ENCODE measurements at regions not wholly inside any gene's neighbourhood (a gene's known extent, or its start where the extent isn't known, plus 50 kb on each side); places are given as distances from the start of the nearest gene placed in this dataset.
"Not testable (repeated sequence)": the region's sequence is repeated elsewhere in the genome, so short reads cannot be mapped to it uniquely, and the experiment has no call there.

DNA sequence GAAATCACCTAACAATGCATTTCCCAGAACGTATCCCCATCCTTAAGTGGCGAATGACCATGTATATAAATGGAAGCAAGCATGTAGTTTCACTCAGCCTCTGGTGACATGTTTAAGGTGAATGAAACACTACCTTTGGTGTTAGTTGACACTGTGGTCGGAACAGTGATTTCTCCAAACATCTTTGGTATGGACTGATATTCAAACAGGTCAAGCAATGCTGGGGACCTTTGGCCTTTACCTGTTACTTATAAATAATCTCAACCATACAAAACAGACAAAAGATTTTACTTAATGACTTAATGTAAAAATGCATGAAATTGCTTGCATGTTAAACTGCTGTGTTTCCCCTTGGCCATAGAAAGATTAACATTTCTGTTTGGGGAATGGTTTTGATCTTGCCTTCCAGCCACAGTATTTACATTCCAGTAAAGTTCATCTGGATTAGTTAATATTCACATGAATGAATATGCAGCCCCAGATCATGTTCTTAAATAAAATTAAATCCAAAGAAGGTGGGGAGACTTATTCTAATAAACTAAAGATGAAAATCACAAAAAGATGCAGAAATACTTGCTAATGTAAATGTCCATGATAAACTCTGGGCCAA, 74.4 kb upstream of the HES1 start:
- Histone ChIP-seq H3K79me2 (ENCODE audit: insufficient read depth, low read length) (no peaks in the 10 kb centered on the region), H3K4me3 (ENCODE audit: low read depth in 1 of 2, low read length in 2 of 2) (no peak overlapping the region), H3K9ac (ENCODE audit: low read depth, low read length) (no peak overlapping the region), H3K9me3 (ENCODE audit: insufficient read depth, low read length, severe bottlenecking) (no peaks in the 10 kb centered on the region), H3K27ac (ENCODE audit: low read length) (no peak overlapping the region), H4K20me1 (ENCODE audit: insufficient read depth, low read length) (no peaks in the 10 kb centered on the region), H3K4me1 (ENCODE audit: insufficient read depth, low read length) (no peaks in the 10 kb centered on the region), H3K4me2 (ENCODE audit: insufficient read depth, low read length) (no peak overlapping the region), H2AFZ (ENCODE audit: low read depth, low read length) (no peak overlapping the region), H3K27me3 (ENCODE audit: insufficient read depth, low read length, poor library complexity) (peaks cover 9% of the 10 kb centered on the region), H3K36me3 (ENCODE audit: insufficient read depth, low read length) (no peaks in the 10 kb centered on the region)
- DNase-seq, result no peak
- no peak for TF ChIP-seq EZH2 (IDR thresholded peaks at IDR 0.05; ENCODE audit: borderline replicate concordance, low read depth, low read length, severe bottlenecking)
- ATAC-seq (ENCODE audit: insufficient read depth, low read depth), result no peak

DNA sequence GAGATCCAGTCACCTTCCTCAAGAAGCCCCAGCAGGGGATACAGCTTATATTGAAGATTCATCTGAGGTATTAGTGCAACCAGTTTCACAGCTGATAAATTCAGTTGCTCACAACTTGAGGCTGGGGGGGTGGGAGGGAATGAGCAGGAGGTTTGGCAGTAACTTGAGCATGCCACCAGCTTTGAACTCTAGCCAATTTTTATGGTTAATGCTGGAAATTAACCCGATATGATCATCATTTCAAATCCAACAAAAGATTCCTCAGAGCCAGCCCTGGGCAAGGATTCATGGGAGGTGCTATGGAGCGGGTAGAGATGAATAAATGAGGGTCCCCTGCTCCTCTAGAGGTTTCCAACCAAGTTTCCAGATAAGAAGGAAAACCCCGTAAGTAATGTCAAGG, 73.1 kb upstream of the HES1 start:
- Histone ChIP-seq H4K20me1 (ENCODE audit: insufficient read depth, low read length) (no peaks in the 10 kb centered on the region), H3K36me3 (ENCODE audit: insufficient read depth, low read length) (no peaks in the 10 kb centered on the region), H3K4me3 (ENCODE audit: low read depth in 1 of 2, low read length in 2 of 2) (no peak overlapping the region), H3K4me2 (ENCODE audit: insufficient read depth, low read length) (no peak overlapping the region), H3K4me1 (ENCODE audit: insufficient read depth, low read length) (no peaks in the 10 kb centered on the region), H3K9me3 (ENCODE audit: insufficient read depth, low read length, severe bottlenecking) (no peaks in the 10 kb centered on the region), H3K27me3 (ENCODE audit: insufficient read depth, low read length, poor library complexity) (peaks cover 9% of the 10 kb centered on the region), H3K9ac (ENCODE audit: low read depth, low read length) (no peak overlapping the region), H2AFZ (ENCODE audit: low read depth, low read length) (no peak overlapping the region), H3K79me2 (ENCODE audit: insufficient read depth, low read length) (no peaks in the 10 kb centered on the region), H3K27ac (ENCODE audit: low read length) (no peak overlapping the region)
- ATAC-seq (ENCODE audit: insufficient read depth, low read depth), result no peak
- TF ChIP-seq, protein P1, sequence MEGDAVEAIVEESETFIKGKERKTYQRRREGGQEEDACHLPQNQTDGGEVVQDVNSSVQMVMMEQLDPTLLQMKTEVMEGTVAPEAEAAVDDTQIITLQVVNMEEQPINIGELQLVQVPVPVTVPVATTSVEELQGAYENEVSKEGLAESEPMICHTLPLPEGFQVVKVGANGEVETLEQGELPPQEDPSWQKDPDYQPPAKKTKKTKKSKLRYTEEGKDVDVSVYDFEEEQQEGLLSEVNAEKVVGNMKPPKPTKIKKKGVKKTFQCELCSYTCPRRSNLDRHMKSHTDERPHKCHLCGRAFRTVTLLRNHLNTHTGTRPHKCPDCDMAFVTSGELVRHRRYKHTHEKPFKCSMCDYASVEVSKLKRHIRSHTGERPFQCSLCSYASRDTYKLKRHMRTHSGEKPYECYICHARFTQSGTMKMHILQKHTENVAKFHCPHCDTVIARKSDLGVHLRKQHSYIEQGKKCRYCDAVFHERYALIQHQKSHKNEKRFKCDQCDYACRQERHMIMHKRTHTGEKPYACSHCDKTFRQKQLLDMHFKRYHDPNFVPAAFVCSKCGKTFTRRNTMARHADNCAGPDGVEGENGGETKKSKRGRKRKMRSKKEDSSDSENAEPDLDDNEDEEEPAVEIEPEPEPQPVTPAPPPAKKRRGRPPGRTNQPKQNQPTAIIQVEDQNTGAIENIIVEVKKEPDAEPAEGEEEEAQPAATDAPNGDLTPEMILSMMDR (IDR thresholded peaks at IDR 0.05; ENCODE audit: borderline replicate concordance, extremely low read depth, low read length, poor library complexity, severe bottlenecking), result no peak
- TF ChIP-seq EZH2 (IDR thresholded peaks at IDR 0.05; ENCODE audit: borderline replicate concordance, low read depth, low read length, severe bottlenecking), result no peak
- no peak for DNase-seq

DNA sequence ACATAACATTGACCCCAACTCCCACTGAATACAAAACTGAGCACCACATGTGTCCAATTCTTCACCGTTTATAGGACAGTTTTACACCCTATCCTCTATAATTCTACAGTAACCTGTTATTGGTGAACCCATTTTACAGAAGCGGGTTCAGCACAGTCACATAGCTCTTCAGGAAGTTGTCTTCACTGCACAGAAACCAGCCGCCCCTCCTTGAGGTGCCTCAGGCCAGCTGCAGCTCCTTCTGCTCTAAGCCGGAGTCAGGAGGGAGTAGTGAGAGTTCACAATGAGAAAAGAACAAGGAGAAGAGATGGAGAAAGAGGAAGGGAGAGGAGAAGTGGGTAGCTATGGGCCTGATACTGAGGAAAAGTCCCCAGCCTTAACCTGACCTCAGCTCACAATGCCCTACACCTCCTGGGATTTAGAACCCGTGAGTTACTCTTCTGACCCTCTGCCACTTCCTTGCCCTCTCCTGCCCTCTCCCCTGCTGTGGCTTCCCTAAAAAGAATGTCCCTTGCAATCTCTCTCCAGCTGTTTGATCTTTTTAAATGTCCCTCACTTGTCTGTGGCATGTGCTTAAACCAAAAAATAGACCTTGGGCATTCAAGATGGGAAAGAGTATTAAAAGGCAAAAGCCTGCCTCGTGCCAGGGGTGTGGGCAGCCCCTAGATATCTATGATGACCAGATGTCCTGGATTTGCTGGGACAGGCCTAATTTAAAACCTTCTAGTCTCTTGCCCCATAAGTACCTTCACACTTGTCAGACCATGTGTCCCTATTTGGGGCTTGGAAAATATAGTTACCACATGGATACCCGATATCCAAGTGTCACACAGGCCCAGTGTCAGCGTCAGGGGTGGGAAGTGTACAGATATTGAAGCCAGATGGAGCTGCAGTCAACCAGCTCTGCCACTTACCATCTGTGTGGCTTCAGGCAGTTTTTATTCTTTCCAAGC, 71.3 kb upstream of the HES1 start:
- H3K9me3 ChIP-seq (ENCODE audit: insufficient read depth, low read length, severe bottlenecking), result no peaks in the 10 kb centered on the region

DNA sequence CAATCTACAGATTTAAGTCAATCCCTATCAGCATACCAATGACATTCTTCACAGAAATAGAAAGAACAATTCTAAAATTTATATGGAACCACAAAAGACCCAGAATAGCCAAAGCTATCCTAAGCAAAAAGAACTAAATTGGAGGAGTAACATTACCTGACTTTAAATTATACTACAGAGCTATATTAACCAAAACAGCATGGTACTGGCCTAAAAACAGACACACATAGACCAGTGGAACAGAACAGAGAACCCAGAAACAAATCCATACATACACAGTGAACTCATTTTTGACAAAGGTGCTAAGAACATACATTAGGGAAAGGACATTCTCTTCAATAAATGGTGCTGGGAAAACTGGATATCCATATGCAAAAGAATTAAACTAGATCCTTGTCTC, 68.6 kb upstream of the HES1 start:
- H4K20me1 ChIP-seq (ENCODE audit: insufficient read depth, low read length); H3K9me3 ChIP-seq (ENCODE audit: insufficient read depth, low read length, severe bottlenecking); H3K9ac ChIP-seq (ENCODE audit: low read depth, low read length); H3K79me2 ChIP-seq (ENCODE audit: insufficient read depth, low read length); H3K4me2 ChIP-seq (ENCODE audit: insufficient read depth, low read length); H3K27ac ChIP-seq (ENCODE audit: low read length); ATAC-seq (ENCODE audit: insufficient read depth, low read depth); H3K4me3 ChIP-seq (ENCODE audit: low read depth in 1 of 2, low read length in 2 of 2); H2AFZ ChIP-seq (ENCODE audit: low read depth, low read length); DNase-seq; H3K36me3 ChIP-seq (ENCODE audit: insufficient read depth, low read length): not testable (repeated sequence)
- peaks cover 28% of the 10 kb centered on the region for H3K27me3 ChIP-seq (ENCODE audit: insufficient read depth, low read length, poor library complexity)
- H3K4me1 ChIP-seq (ENCODE audit: insufficient read depth, low read length), result peaks cover 17% of the 10 kb centered on the region

More for the DNA sequence above, 71.3 kb upstream of the HES1 start:
- no peaks in the 10 kb centered on the region for H3K4me1 ChIP-seq (ENCODE audit: insufficient read depth, low read length)
- H2AFZ ChIP-seq (ENCODE audit: low read depth, low read length), result no peak overlapping the region
- no peak overlapping the region for H3K4me2 ChIP-seq (ENCODE audit: insufficient read depth, low read length)
- no peaks in the 10 kb centered on the region for H3K79me2 ChIP-seq (ENCODE audit: insufficient read depth, low read length)
- no peak overlapping the region for H3K27ac ChIP-seq (ENCODE audit: low read length)
- no peaks in the 10 kb centered on the region for H3K36me3 ChIP-seq (ENCODE audit: insufficient read depth, low read length)
- H3K27me3 ChIP-seq (ENCODE audit: insufficient read depth, low read length, poor library complexity), result peaks cover 9% of the 10 kb centered on the region
- H3K9ac ChIP-seq (ENCODE audit: low read depth, low read length), result no peak overlapping the region
- DNase-seq, result no peak
- no peak for ATAC-seq (ENCODE audit: insufficient read depth, low read depth)
- no peaks in the 10 kb centered on the region for H4K20me1 ChIP-seq (ENCODE audit: insufficient read depth, low read length)
- no peak for TF ChIP-seq EZH2 (IDR thresholded peaks at IDR 0.05; ENCODE audit: borderline replicate concordance, low read depth, low read length, severe bottlenecking)
- TF ChIP-seq, protein P1 (IDR thresholded peaks at IDR 0.05; ENCODE audit: borderline replicate concordance, extremely low read depth, low read length, poor library complexity, severe bottlenecking), result no peak
- no peak overlapping the region for H3K4me3 ChIP-seq (ENCODE audit: low read depth in 1 of 2, low read length in 2 of 2)
